B cell (primary cell): ENCODE measurements at regions not wholly inside any gene's neighbourhood (a gene's known extent, or its start where the extent isn't known, plus 50 kb on each side); places are given as distances from the start of the nearest gene placed in this dataset.

Source experiments
- ATAC-seq: fragments of 200-7000 bp; cut with Tn5 transposase; one replicate; pipeline ENCODE4 v1.10.0; 2021; ENCODE audit warnings: low read depth, mild to moderate bottlenecking, moderate number of reproducible peaks, moderate library complexity
- CTCF ChIA-PET: fragments of 350-600 bp; sonication (Branson Sonifier 250); formaldehyde crosslinking; loops from one replicate; lab custom pipeline; 2021; ENCODE audit warnings: antibody characterized with exemption, inconsistent platforms; lab: Charles Lee
- POLR2A ChIA-PET: fragments of 350-600 bp; sonication (Branson Sonifier 250); formaldehyde crosslinking; loops from one replicate; lab custom pipeline; 2021; ENCODE audit warnings: antibody characterized with exemption; lab: Charles Lee
- DNase-seq: peaks from one replicate; pipeline ENCODE4 v3.0.0; 2013
- H2AFZ ChIP-seq: 2 replicates; pipeline ENCODE4 v1.6.1; 2012; ENCODE audit warnings: mild to moderate bottlenecking, low read depth, low read length; ENCODE audit not compliant: insufficient read depth, poor library complexity, severe bottlenecking
- H3K27ac ChIP-seq, 2 donors: 1 replicate in 1 of 2; 2 replicates in 1 of 2; pipeline ENCODE4 v1.5.1; 2012 to 2013; ENCODE audit warnings: low read length in 2 of 2, mild to moderate bottlenecking in 2 of 2, moderate library complexity in 1 of 2
- H3K27me3 ChIP-seq, 4 experiments: fragments of 200-600 bp in 1 of 4; sonication (generic) in 1 of 4; replicated peaks in 1 of 4; 1 replicate in 2 of 4; 2 replicates in 2 of 4; pipeline versions ENCODE4 v1.6.1 to v1.7.0; 2013 to 2016; ENCODE audit warnings: low read length in 3 of 4, mild to moderate bottlenecking in 2 of 4, mixed read lengths in 1 of 4, moderate library complexity in 1 of 4; ENCODE audit not compliant: insufficient read depth in 4 of 4, control insufficient read depth in 3 of 4; ENCODE audit errors: control extremely low read depth in 1 of 4
- H3K36me3 ChIP-seq, 2 experiments: replicated peaks in 1 of 2; 1 replicate in 1 of 2; 2 replicates in 1 of 2; pipeline versions ENCODE4 v1.6.1 to v1.7.1; 2013; ENCODE audit warnings: low read length in 1 of 2; ENCODE audit not compliant: insufficient read depth in 2 of 2, control insufficient read depth in 1 of 2; ENCODE audit errors: control extremely low read depth in 1 of 2, extremely low read depth in 1 of 2
- H3K4me1 ChIP-seq, 2 donors: fragments of 200-600 bp in 1 of 2; sonication (generic) in 1 of 2; 1 replicate in 1 of 2; 2 replicates in 1 of 2; pipeline versions ENCODE4 v1.5.1 to v1.6.1; 2013 to 2017; ENCODE audit warnings: low read length in 2 of 2; ENCODE audit not compliant: control insufficient read depth in 2 of 2, insufficient read depth in 2 of 2
- H3K4me2 ChIP-seq: replicated peaks from 2 replicates; pipeline ENCODE3; 2012; ENCODE audit warnings: mild to moderate bottlenecking, low read depth, low read length; ENCODE audit not compliant: poor library complexity, severe bottlenecking
- H3K4me3 ChIP-seq, 5 experiments: fragments of 200-600 bp in 1 of 5; sonication (generic) in 1 of 5; 1 replicate in 3 of 5; 2 replicates in 2 of 5; pipeline versions ENCODE4 v1.5.1 to v1.7.0; 2011 to 2016; ENCODE audit warnings: low read length in 4 of 5, mild to moderate bottlenecking in 4 of 5, low read depth in 2 of 5, control low read depth in 1 of 5, moderate library complexity in 1 of 5; ENCODE audit not compliant: insufficient read depth in 1 of 5; ENCODE audit errors: control extremely low read depth in 1 of 5, extremely low read depth in 1 of 5
- H3K79me2 ChIP-seq: fragments of 200-600 bp; sonication (generic); one replicate; pipeline ENCODE4 v1.6.0; 2016; ENCODE audit warnings: low read length; ENCODE audit not compliant: control insufficient read depth, insufficient read depth
- H3K9ac ChIP-seq: fragments of 200-600 bp; sonication (generic); 2 replicates; pipeline ENCODE4 v1.6.1; 2017; ENCODE audit warnings: mild to moderate bottlenecking, low read length, moderate library complexity
- H3K9me3 ChIP-seq, 3 donors: one replicate each; pipeline versions ENCODE4 v1.6.1 to v1.7.1; 2013; ENCODE audit warnings: low read length in 2 of 3; ENCODE audit not compliant: control insufficient read depth in 2 of 3, insufficient read depth in 1 of 3; ENCODE audit errors: control extremely low read depth in 1 of 3
- H4K20me1 ChIP-seq: 2 replicates; pipeline ENCODE4 v1.6.0; 2012; ENCODE audit warnings: mild to moderate bottlenecking, low read length; ENCODE audit not compliant: insufficient read depth, control insufficient read depth, poor library complexity, severe bottlenecking
- H3K27ac Mint-ChIP-seq: one replicate; pipeline ENCODE4 v1.8.0; 2021; ENCODE audit warnings: mixed read lengths
- H3K27me3 Mint-ChIP-seq: one replicate; pipeline ENCODE4 v1.8.0; 2021; ENCODE audit warnings: mixed read lengths
- H3K4me1 Mint-ChIP-seq: one replicate; pipeline ENCODE4 v1.8.0; 2021; ENCODE audit warnings: mixed read lengths
- H3K4me3 Mint-ChIP-seq: one replicate; pipeline ENCODE4 v1.8.0; 2021; ENCODE audit warnings: mixed read lengths
- H3K9me3 Mint-ChIP-seq: one replicate; pipeline ENCODE4 v1.8.0; 2022; ENCODE audit warnings: mixed read lengths; ENCODE audit not compliant: insufficient read depth
- EZH2 ChIP-seq: IDR thresholded peaks from 2 replicates; pipeline ENCODE4 v1.6.1; 2012; ENCODE audit warnings: borderline replicate concordance, low read depth, mild to moderate bottlenecking, moderate library complexity, low read length; ENCODE audit not compliant: insufficient read depth, poor library complexity, severe bottlenecking
- WGBS: methylation state at CpG from one replicate; pipeline ENCODE4 v1.1.5; 2013; ENCODE audit warnings: missing lambda C conversion rate; ENCODE audit not compliant: insufficient coverage; 5-methylcytosine and 5-hydroxymethylcytosine counted together
- intact Hi-C: fragments of 100-400 bp; cut with micrococcal nuclease; formaldehyde crosslinking; loops from one replicate; pipeline ENCODE4 v1.10.0; 2022
- TF ChIP-seq, protein P1 (sequence below): fragments of 200-600 bp; IDR thresholded peaks from one replicate; pipeline ENCODE4 v1.8.0; 2022; ENCODE audit warnings: antibody characterized with exemption, mild to moderate bottlenecking

DNA sequence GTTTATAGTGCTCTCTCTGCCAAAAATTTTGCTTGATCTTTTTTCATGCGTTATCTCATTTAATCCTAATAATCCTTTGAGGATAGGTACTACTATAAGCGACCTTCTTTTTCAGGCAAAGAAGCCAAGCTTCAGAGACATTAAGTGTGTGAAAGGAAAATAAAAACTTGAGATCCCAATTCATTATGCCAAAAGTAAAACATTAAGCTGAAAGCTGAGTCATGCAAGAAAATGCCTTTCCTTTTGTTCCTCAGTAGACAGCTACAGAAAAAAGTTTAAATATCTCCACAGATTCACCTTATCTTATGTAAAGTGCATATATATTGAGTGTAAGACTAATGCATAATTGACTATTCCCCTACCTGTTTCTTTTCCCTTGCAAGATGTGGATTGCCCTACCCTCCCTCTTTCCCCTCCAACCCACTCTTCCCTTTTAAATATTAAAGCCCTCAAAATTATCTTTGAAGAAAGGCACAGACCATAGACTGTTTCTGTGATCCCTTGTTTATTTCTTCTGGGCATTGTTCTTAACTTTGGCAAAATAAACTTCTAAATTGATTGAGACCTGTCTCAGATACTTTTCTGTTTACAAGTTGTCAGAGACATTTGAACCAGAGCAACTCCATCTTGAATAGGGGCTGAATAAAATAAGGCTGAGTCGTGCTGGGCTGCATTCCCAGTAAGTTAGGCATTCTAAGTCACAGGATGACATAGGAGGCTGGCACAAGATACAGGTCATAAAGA, 1139.9 kb upstream of the LRRN3 start:
- TF ChIP-seq, protein P1, sequence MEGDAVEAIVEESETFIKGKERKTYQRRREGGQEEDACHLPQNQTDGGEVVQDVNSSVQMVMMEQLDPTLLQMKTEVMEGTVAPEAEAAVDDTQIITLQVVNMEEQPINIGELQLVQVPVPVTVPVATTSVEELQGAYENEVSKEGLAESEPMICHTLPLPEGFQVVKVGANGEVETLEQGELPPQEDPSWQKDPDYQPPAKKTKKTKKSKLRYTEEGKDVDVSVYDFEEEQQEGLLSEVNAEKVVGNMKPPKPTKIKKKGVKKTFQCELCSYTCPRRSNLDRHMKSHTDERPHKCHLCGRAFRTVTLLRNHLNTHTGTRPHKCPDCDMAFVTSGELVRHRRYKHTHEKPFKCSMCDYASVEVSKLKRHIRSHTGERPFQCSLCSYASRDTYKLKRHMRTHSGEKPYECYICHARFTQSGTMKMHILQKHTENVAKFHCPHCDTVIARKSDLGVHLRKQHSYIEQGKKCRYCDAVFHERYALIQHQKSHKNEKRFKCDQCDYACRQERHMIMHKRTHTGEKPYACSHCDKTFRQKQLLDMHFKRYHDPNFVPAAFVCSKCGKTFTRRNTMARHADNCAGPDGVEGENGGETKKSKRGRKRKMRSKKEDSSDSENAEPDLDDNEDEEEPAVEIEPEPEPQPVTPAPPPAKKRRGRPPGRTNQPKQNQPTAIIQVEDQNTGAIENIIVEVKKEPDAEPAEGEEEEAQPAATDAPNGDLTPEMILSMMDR = no peak
- no peak for TF ChIP-seq EZH2

DNA sequence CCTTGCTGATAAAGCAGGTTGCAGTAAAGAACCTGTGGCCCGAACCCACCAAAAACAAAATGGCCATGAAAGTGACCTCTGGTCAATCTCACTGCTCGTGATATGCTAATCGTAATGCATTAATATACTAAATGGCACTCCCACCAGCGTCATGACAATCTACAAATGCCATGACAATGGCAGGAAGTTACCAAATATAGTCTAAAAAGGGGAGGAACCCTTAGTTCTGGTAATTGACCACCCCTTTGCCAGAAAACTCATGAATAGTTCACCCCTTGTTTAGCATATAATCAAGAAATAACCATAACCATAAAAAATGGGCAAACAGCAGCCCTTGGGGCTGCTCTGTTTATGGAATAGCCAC, 1139.4 kb upstream of the LRRN3 start:
- Histone ChIP-seq H3K27ac (no peak overlapping the region), H3K27me3 (no peaks in the 10 kb centered on the region), H4K20me1 (no peaks in the 10 kb centered on the region), H3K36me3 (no peaks in the 10 kb centered on the region), H3K79me2 (no peaks in the 10 kb centered on the region), H3K4me2 (no peak overlapping the region), H3K9me3 (no peaks in the 10 kb centered on the region), H2AFZ (no peak overlapping the region), H3K4me3 (no peak overlapping the region), H3K4me1 (no peaks in the 10 kb centered on the region), H3K9ac (no peak overlapping the region)
- H3K27me3 Mint-ChIP-seq = no peaks in the 10 kb centered on the region
- POLR2A ChIA-PET = no interaction called here
- no peak overlapping the region for H3K27ac Mint-ChIP-seq
- CTCF ChIA-PET = no interaction called here
- peaks cover 3% of the 10 kb centered on the region for H3K9me3 Mint-ChIP-seq
- ATAC-seq (no peak), DNase-seq (no peak)
- H3K4me1 Mint-ChIP-seq = no peaks in the 10 kb centered on the region
- TF ChIP-seq, protein P1 = no peak
- no peak for TF ChIP-seq EZH2
- intact Hi-C loops = no loop called here
- 83% methylated on average over 1 of the region's 4 CpGs for WGBS
- no peak overlapping the region for H3K4me3 Mint-ChIP-seq

More for the DNA sequence above, 1139.9 kb upstream of the LRRN3 start:
- H3K27ac ChIP-seq = no peak overlapping the region
- no peak overlapping the region for H3K4me3 ChIP-seq
- POLR2A ChIA-PET = no interaction called here
- no peak for DNase-seq
- H3K4me1 Mint-ChIP-seq = no peaks in the 10 kb centered on the region
- CTCF ChIA-PET = no interaction called here
- no peak for ATAC-seq
- H3K9me3 Mint-ChIP-seq = peaks cover 3% of the 10 kb centered on the region
- WGBS = 47% methylated on average over 1 of the region's 3 CpGs
- no peaks in the 10 kb centered on the region for H3K36me3 ChIP-seq
- H3K4me3 Mint-ChIP-seq = no peak overlapping the region
- H3K9ac ChIP-seq = no peak overlapping the region
- H3K9me3 ChIP-seq = no peaks in the 10 kb centered on the region
- intact Hi-C loops = no loop called here
- H3K27ac Mint-ChIP-seq = no peak overlapping the region
- H3K27me3 Mint-ChIP-seq = no peaks in the 10 kb centered on the region
- H3K27me3 ChIP-seq = no peaks in the 10 kb centered on the region
- no peaks in the 10 kb centered on the region for H3K4me1 ChIP-seq
- no peak overlapping the region for H3K4me2 ChIP-seq
- no peak overlapping the region for H2AFZ ChIP-seq
- H3K79me2 ChIP-seq = no peaks in the 10 kb centered on the region
- H4K20me1 ChIP-seq = no peaks in the 10 kb centered on the region
